ENCODE measurements at regions not wholly inside any gene's neighbourhood (a gene's known extent, or its start where the extent isn't known, plus 50 kb on each side); places are given as distances from the start of the nearest gene placed in this dataset.

DNA sequence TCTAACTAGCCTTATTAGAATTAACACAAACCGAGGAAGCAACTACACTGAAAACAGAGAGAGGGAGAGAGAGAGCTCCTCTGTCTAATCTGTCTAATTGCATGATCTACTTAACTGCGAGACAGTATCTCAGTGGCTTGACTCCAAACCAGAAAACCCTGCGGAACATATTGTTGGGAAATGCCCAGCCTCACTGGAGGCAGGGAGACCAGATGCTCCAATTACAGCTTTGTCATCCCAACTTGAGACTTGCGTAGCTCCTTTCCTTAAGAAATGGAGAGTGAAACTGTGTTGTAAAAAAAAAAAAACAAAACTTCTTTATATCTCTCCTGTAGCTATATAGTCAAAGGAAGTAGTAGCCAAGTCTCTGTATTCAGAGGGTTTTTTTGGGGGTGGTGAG lies 52.0 kb upstream of the ZNRF2 start:
- Histone ChIP-seq H3K9ac (ENCODE audit: low read length) (no peak overlapping the region), H3K9me2 (ENCODE audit: insufficient read depth) (no peaks in the 10 kb centered on the region), H3K79me2 (ENCODE audit: insufficient read depth, low read length) (no peaks in the 10 kb centered on the region), H3K4me3 (replicated peaks in 1 of 2; ENCODE audit: low read depth in 1 of 2, low read length in 2 of 2) (no peak overlapping the region), H3K9me3 (ENCODE audit: control insufficient read depth in 1 of 2, insufficient read depth in 1 of 2, low read depth in 1 of 2, low read length in 2 of 2) (no peaks in the 10 kb centered on the region), H3K36me3 (ENCODE audit: control insufficient read depth in 1 of 2, insufficient read depth in 2 of 2, low read length in 2 of 2) (no peaks in the 10 kb centered on the region), H2AFZ (ENCODE audit: low read depth, low read length, poor library complexity, severe bottlenecking) (no peak overlapping the region), H4K20me1 (ENCODE audit: insufficient read depth) (no peaks in the 10 kb centered on the region), H3K4me2 (ENCODE audit: low read length) (no peak overlapping the region), H3K27me3 (ENCODE audit: insufficient read depth, low read length) (no peaks in the 10 kb centered on the region), H3K4me1 (ENCODE audit: control insufficient read depth in 1 of 2, insufficient read depth in 2 of 2, low read length in 2 of 2) (0 out of 4 replicates have a peak, but pooled peaks cover 0 to 1% of the 10 kb centered on the region in 2 experiments), H3K27ac (ENCODE audit: low read depth, low read length) (no peak overlapping the region)
- TF ChIP-seq, protein P1, sequence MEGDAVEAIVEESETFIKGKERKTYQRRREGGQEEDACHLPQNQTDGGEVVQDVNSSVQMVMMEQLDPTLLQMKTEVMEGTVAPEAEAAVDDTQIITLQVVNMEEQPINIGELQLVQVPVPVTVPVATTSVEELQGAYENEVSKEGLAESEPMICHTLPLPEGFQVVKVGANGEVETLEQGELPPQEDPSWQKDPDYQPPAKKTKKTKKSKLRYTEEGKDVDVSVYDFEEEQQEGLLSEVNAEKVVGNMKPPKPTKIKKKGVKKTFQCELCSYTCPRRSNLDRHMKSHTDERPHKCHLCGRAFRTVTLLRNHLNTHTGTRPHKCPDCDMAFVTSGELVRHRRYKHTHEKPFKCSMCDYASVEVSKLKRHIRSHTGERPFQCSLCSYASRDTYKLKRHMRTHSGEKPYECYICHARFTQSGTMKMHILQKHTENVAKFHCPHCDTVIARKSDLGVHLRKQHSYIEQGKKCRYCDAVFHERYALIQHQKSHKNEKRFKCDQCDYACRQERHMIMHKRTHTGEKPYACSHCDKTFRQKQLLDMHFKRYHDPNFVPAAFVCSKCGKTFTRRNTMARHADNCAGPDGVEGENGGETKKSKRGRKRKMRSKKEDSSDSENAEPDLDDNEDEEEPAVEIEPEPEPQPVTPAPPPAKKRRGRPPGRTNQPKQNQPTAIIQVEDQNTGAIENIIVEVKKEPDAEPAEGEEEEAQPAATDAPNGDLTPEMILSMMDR (IDR thresholded peaks at IDR 0.05 in 2 of 3, conservative IDR thresholded peaks at IDR 0.05 in 1 of 3; ENCODE audit: borderline replicate concordance in 1 of 3, insufficient read depth in 1 of 3, low read depth in 2 of 3, low read length in 2 of 3), result no peak
- ATAC-seq (no peak), DNase-seq (ENCODE audit: low read depth, low spot score) (no peak)
- POLR2A ChIA-PET, result no interaction called here
- intact Hi-C loops (cut with micrococcal nuclease), result no loop called here
- CTCF ChIA-PET, result no interaction called here
- no TSS peak for BruUV-seq (replicated peaks)
- RAD21 ChIA-PET (ENCODE audit: low non-redundant PET in 1 of 2, low total read pairs in 2 of 2, uncharacterized antibody in 2 of 2, unreplicated experiment in 2 of 2), result no interaction called here
